Spleen (tissue), 7 donors: ENCODE measurements at regions not wholly inside any gene's neighbourhood (a gene's known extent, or its start where the extent isn't known, plus 50 kb on each side); places are given as distances from the start of the nearest gene placed in this dataset.

Experiments
- CTCF ChIP-seq, 11 experiments: fragments of 200-600 bp in 7 of 11; fragments of 450-650 bp in 4 of 11; sonication (generic) in 4 of 11; IDR thresholded peaks in 8 of 11; conservative IDR thresholded peaks in 3 of 11; 1 replicate in 7 of 11; 2 replicates in 4 of 11; pipeline versions ENCODE4 v1.4.0 to v1.8.0; 2016 to 2021; ENCODE audit warnings: antibody characterized with exemption in 11 of 11, inconsistent platforms in 4 of 11, mild to moderate bottlenecking in 1 of 11
- POLR2A ChIP-seq, 3 donors: fragments of 450-650 bp; IDR thresholded peaks; one replicate each; pipeline ENCODE4 v1.5.1; 2017; ENCODE audit warnings: antibody characterized with exemption in 3 of 3, mild to moderate bottlenecking in 1 of 3
- POLR2AphosphoS5 ChIP-seq, 3 donors: sonication (generic); formaldehyde crosslinking; IDR thresholded peaks; one replicate each; pipeline ENCODE4 v1.5.1; 2017; ENCODE audit warnings: antibody characterized with exemption in 3 of 3
- donor health status: DM: no; HTN: no; CAD: no; lungs with moderate emphysema.
- donor health status: DM: no; HTN: no; CAD: no.
- donor health status: DM: no; HTN: no; CAD: no.

- no peak for TF ChIP-seq CTCF (IDR thresholded peaks at IDR 0.05 in 8 of 11, conservative IDR thresholded peaks at IDR 0.05 in 3 of 11)
- TF ChIP-seq POLR2A (IDR thresholded peaks at IDR 0.05) = no peak
- no peak for TF ChIP-seq POLR2AphosphoS5 (IDR thresholded peaks at IDR 0.05)
Observed at GRCh38 chr5:98372351-98372750, 401.1 kb upstream of the RGMB start.
